Liver (tissue), 8 donors: ENCODE measurements at regions not wholly inside any gene's neighbourhood (a gene's known extent, or its start where the extent isn't known, plus 50 kb on each side); places are given as distances from the start of the nearest gene placed in this dataset.

Source experiments
- DNase-seq: peaks from one replicate; pipeline ENCODE4 v3.0.0-alpha.2; 2017; ENCODE audit warnings: low spot score
- H3K27ac ChIP-seq, 2 donors: one replicate each; pipeline ENCODE4 v1.7.0; 2013; ENCODE audit warnings: inconsistent platforms in 2 of 2, low read length in 2 of 2, control low read depth in 1 of 2, low read depth in 1 of 2, mild to moderate bottlenecking in 1 of 2
- H3K27me3 ChIP-seq, 4 donors: one replicate each; pipeline versions ENCODE4 v1.6.1 to v1.7.0; 2013; ENCODE audit warnings: low read length in 3 of 4, inconsistent platforms in 1 of 4, mild to moderate bottlenecking in 1 of 4, moderate library complexity in 1 of 4; ENCODE audit not compliant: control insufficient read depth in 4 of 4, insufficient read depth in 4 of 4
- H3K36me3 ChIP-seq, 4 donors: one replicate each; pipeline versions ENCODE4 v1.6.1 to v1.7.0; 2013; ENCODE audit warnings: low read length in 3 of 4, mild to moderate bottlenecking in 3 of 4, low read depth in 1 of 4, moderate library complexity in 1 of 4; ENCODE audit not compliant: control insufficient read depth in 4 of 4, insufficient read depth in 3 of 4
- H3K4me1 ChIP-seq, 4 donors: one replicate each; pipeline versions ENCODE4 v1.6.1 to v1.7.0; 2013; ENCODE audit warnings: low read length in 3 of 4, mild to moderate bottlenecking in 3 of 4, moderate library complexity in 1 of 4; ENCODE audit not compliant: control insufficient read depth in 4 of 4, insufficient read depth in 4 of 4
- H3K4me3 ChIP-seq, 3 donors: one replicate each; pipeline versions ENCODE4 v1.6.1 to v1.7.0; 2013; ENCODE audit warnings: low read length in 3 of 3, control low read depth in 1 of 3, low read depth in 1 of 3, mild to moderate bottlenecking in 1 of 3
- H3K9ac ChIP-seq, 2 donors: one replicate each; pipeline ENCODE4 v1.7.0; 2013; ENCODE audit warnings: low read length in 2 of 2, mild to moderate bottlenecking in 2 of 2, moderate library complexity in 2 of 2, control low read depth in 1 of 2, low read depth in 1 of 2
- H3K9me3 ChIP-seq, 4 donors: one replicate each; pipeline versions ENCODE4 v1.6.1 to v1.7.0; 2013; ENCODE audit warnings: low read length in 3 of 4; ENCODE audit not compliant: control insufficient read depth in 4 of 4
- ATF3 ChIP-seq: IDR thresholded peaks from 2 replicates; pipeline ENCODE4 v1.6.1; 2016; ENCODE audit warnings: antibody characterized with exemption
- CTCF ChIP-seq: fragments of 150-350 bp; IDR thresholded peaks from 2 replicates; pipeline ENCODE4 v1.5.1; 2017; ENCODE audit warnings: improper control_type of control experiment, low read depth, low read length; ENCODE audit not compliant: missing input control
- EGR1 ChIP-seq, 2 donors: IDR thresholded peaks; 2 replicates each; pipeline ENCODE4 v1.6.1; 2016 to 2018; ENCODE audit warnings: antibody characterized with exemption in 2 of 2, low read depth in 2 of 2
- FOXA1 ChIP-seq: IDR thresholded peaks from 2 replicates; pipeline ENCODE4 v1.6.1; 2016; ENCODE audit warnings: antibody characterized with exemption
- FOXA2 ChIP-seq: IDR thresholded peaks from 2 replicates; pipeline ENCODE4 v1.6.1; 2016; ENCODE audit warnings: antibody characterized with exemption
- GABPA ChIP-seq, 2 donors: IDR thresholded peaks in 1 of 2; conservative IDR thresholded peaks in 1 of 2; 2 replicates each; pipeline ENCODE4 v1.6.1; 2016; ENCODE audit warnings: antibody characterized with exemption in 2 of 2, mild to moderate bottlenecking in 1 of 2, moderate library complexity in 1 of 2
- HNF4A ChIP-seq, 2 donors: conservative IDR thresholded peaks; 2 replicates each; pipeline ENCODE4 v1.6.1; 2016; ENCODE audit warnings: antibody characterized with exemption in 2 of 2, mild to moderate bottlenecking in 2 of 2
- HNF4G ChIP-seq: IDR thresholded peaks from 2 replicates; pipeline ENCODE4 v1.6.1; 2016; ENCODE audit warnings: antibody characterized with exemption
- JUND ChIP-seq, 2 donors: IDR thresholded peaks; 2 replicates each; pipeline ENCODE4 v1.6.1; 2016; ENCODE audit warnings: antibody characterized with exemption in 2 of 2
- MAX ChIP-seq: IDR thresholded peaks from 2 replicates; pipeline ENCODE4 v1.6.1; 2016; ENCODE audit warnings: antibody characterized with exemption
- NR2F2 ChIP-seq: IDR thresholded peaks from 2 replicates; pipeline ENCODE4 v1.6.1; 2016; ENCODE audit warnings: antibody characterized with exemption
- RAD21 ChIP-seq, 2 donors: IDR thresholded peaks; 2 replicates each; pipeline ENCODE4 v1.6.1; 2016; ENCODE audit warnings: antibody characterized with exemption in 2 of 2, mild to moderate bottlenecking in 2 of 2
- REST ChIP-seq: IDR thresholded peaks from 2 replicates; pipeline ENCODE4 v1.6.1; 2016; ENCODE audit warnings: antibody characterized with exemption, mild to moderate bottlenecking
- SP1 ChIP-seq: IDR thresholded peaks from 2 replicates; pipeline ENCODE4 v1.6.1; 2018; ENCODE audit warnings: antibody characterized with exemption, mild to moderate bottlenecking
- TAF1 ChIP-seq: conservative IDR thresholded peaks from 2 replicates; pipeline ENCODE4 v1.6.1; 2016; ENCODE audit warnings: antibody characterized with exemption, mild to moderate bottlenecking
- YY1 ChIP-seq: IDR thresholded peaks from 2 replicates; pipeline ENCODE4 v1.6.1; 2016; ENCODE audit warnings: antibody characterized with exemption, mild to moderate bottlenecking
- ZBTB33 ChIP-seq: IDR thresholded peaks from 2 replicates; pipeline ENCODE4 v1.6.1; 2016; ENCODE audit warnings: antibody characterized with exemption
- WGBS: extraction: QIAGEN DNeasy Blood & Tissue Kit; methylation state at CpG from one replicate; pipeline ENCODE4 v1.1.7; 2013; 5-methylcytosine and 5-hydroxymethylcytosine counted together
- donor health status: healthy.
- donor health status: healthy.
- donor health status: healthy.
- donor health status: healthy.
- donor health status: healthy.

GRCh38 chr9:78559449-78559885 is 262.5 kb downstream of the PSAT1 start:
- no peak overlapping the region for H3K4me3 ChIP-seq
- H3K9me3 ChIP-seq, result no peaks in the 10 kb centered on the region
- no peak overlapping the region for H3K27ac ChIP-seq
- no peaks in the 10 kb centered on the region for H3K36me3 ChIP-seq
- no peaks in the 10 kb centered on the region for H3K27me3 ChIP-seq
- WGBS, result 76% methylated on average over 3 of the region's 3 CpGs
- DNase-seq, result no peak
- H3K4me1 ChIP-seq, result no peaks in the 10 kb centered on the region
- H3K9ac ChIP-seq, result no peak overlapping the region
- TF ChIP-seq REST, result no peak
- TF ChIP-seq HNF4G, result no peak
- TF ChIP-seq SP1, result no peak
- no peak for TF ChIP-seq CTCF
- TF ChIP-seq ATF3, result no peak
- TF ChIP-seq FOXA1, result no peak
- no peak for TF ChIP-seq YY1
- TF ChIP-seq GABPA (IDR thresholded peaks at IDR 0.05 in 1 of 2, conservative IDR thresholded peaks at IDR 0.05 in 1 of 2), result no peak
- TF ChIP-seq MAX, result no peak

- Histone ChIP-seq H3K9ac (no peak overlapping the region), H3K4me1 (no peaks in the 10 kb centered on the region), H3K9me3 (no peaks in the 10 kb centered on the region), H3K27me3 (no peaks in the 10 kb centered on the region), H3K27ac (no peak overlapping the region), H3K4me3 (no peak overlapping the region), H3K36me3 (no peaks in the 10 kb centered on the region)
- DNase-seq, result no peak
- 63% methylated on average over 1 of the region's 1 CpG for WGBS
- TF ChIP-seq ATF3 (no peak), EGR1 (IDR thresholded peaks at IDR 0.05; ENCODE audit: low read depth in 2 of 2) (no peak), MAX (no peak), SP1 (no peak), NR2F2 (no peak), CTCF (no peak), YY1 (no peak), HNF4A (conservative IDR thresholded peaks at IDR 0.05) (no peak), ZBTB33 (no peak), FOXA1 (no peak), RAD21 (IDR thresholded peaks at IDR 0.05) (no peak), TAF1 (no peak), GABPA (IDR thresholded peaks at IDR 0.05 in 1 of 2, conservative IDR thresholded peaks at IDR 0.05 in 1 of 2) (no peak), JUND (IDR thresholded peaks at IDR 0.05) (no peak), REST (no peak), FOXA2 (no peak), HNF4G (no peak)
These were observed 265.1 kb downstream of the PSAT1 start for GRCh38 chr9:78562021-78562420.
